HG02943 (cell line): ENCODE measurements at regions not wholly inside any gene's neighbourhood (a gene's known extent, or its start where the extent isn't known, plus 50 kb on each side); places are given as distances from the start of the nearest gene placed in this dataset.

Source experiments
- ATAC-seq: cut with Tn5 transposase; IDR thresholded peaks from one replicate; pipeline ENCODE4 v1.9.1; 2021; ENCODE audit warnings: mild to moderate bottlenecking, low read depth, moderate library complexity; ENCODE audit not compliant: unreplicated experiment

GRCh38 chr2:111219285-111219684 is 98.6 kb downstream of the BCL2L11 start:
- peak; percentile 87 for ATAC-seq

GRCh38 chr2:111219734-111220505 is 99.2 kb downstream of the BCL2L11 start:
- no peak for ATAC-seq

GRCh38 chr2:111220962-111221361 is 100.2 kb downstream of the BCL2L11 start:
- no peak for ATAC-seq

- ATAC-seq: no peak
Measured at GRCh38 chr2:111221701-111222100, 101.0 kb downstream of the BCL2L11 start.

GRCh38 chr2:111222204-111222866 is 101.6 kb downstream of the BCL2L11 start:
- no peak for ATAC-seq

GRCh38 chr2:111225856-111226255 is 105.1 kb downstream of the BCL2L11 start:
- no peak for ATAC-seq

- no peak for ATAC-seq
Measured at GRCh38 chr2:111226876-111227700, 106.4 kb downstream of the BCL2L11 start.

- ATAC-seq: no peak
Measured at GRCh38 chr2:111227716-111228141, 107.0 kb downstream of the BCL2L11 start.

- ATAC-seq: no peak
Measured at GRCh38 chr2:111231532-111232252, 111.0 kb downstream of the BCL2L11 start.

- no peak for ATAC-seq
Measured at GRCh38 chr2:111235192-111236015, 114.7 kb downstream of the BCL2L11 start.

- no peak for ATAC-seq
Measured at GRCh38 chr2:111236025-111236424, 115.3 kb downstream of the BCL2L11 start.

GRCh38 chr2:111238296-111238695 is 117.6 kb downstream of the BCL2L11 start:
- ATAC-seq: no peak

- peak; percentile 87 for ATAC-seq
Measured at GRCh38 chr2:111239107-111239506, 118.4 kb downstream of the BCL2L11 start.

GRCh38 chr2:111239581-111240249 is 119.0 kb downstream of the BCL2L11 start:
- ATAC-seq: no peak

GRCh38 chr2:111243295-111243694 is 122.6 kb downstream of the BCL2L11 start:
- ATAC-seq: no peak

GRCh38 chr2:111244864-111245263 is 124.2 kb downstream of the BCL2L11 start:
- ATAC-seq: no peak

- no peak for ATAC-seq
Measured at GRCh38 chr2:111246620-111247061, 125.9 kb downstream of the BCL2L11 start.

GRCh38 chr2:111247491-111247890 is 126.8 kb downstream of the BCL2L11 start:
- ATAC-seq: no peak

- no peak for ATAC-seq
Measured at GRCh38 chr2:111249806-111250205, 129.1 kb downstream of the BCL2L11 start.
